Naive thymus-derived CD4-positive, alpha-beta T cell (primary cell): ENCODE measurements at regions not wholly inside any gene's neighbourhood (a gene's known extent, or its start where the extent isn't known, plus 50 kb on each side); places are given as distances from the start of the nearest gene placed in this dataset.
"Not testable (repeated sequence)": the region's sequence is repeated elsewhere in the genome, so short reads cannot be mapped to it uniquely, and the experiment has no call there.

Source experiments
- ATAC-seq: fragments of 150-1000 bp; cut with Tn5 transposase; 2 replicates; pipeline ENCODE4 v1.10.0; 2021; ENCODE audit warnings: mild to moderate bottlenecking, moderate library complexity
- CTCF ChIA-PET: fragments of 350-600 bp; sonication (Branson Sonifier 250); formaldehyde crosslinking; loops from one replicate; lab custom pipeline; 2021; ENCODE audit warnings: antibody characterized with exemption; lab: Charles Lee
- POLR2A ChIA-PET: fragments of 350-600 bp; sonication (Branson Sonifier 250); formaldehyde crosslinking; loops from one replicate; lab custom pipeline; 2021; ENCODE audit warnings: antibody characterized with exemption, inconsistent platforms; lab: Charles Lee
- DNase-seq, 9 donors: peaks; one replicate each; pipeline versions ENCODE4 v3.0.0 to v3.0.0-alpha.2; 2020 to 2022; ENCODE audit warnings: mixed read lengths in 1 of 9
- H3K27ac ChIP-seq: one replicate; pipeline ENCODE4 v1.7.0; 2013; ENCODE audit warnings: mild to moderate bottlenecking, low read depth, low read length, moderate library complexity
- H3K27me3 ChIP-seq, 2 donors: one replicate each; pipeline ENCODE4 v1.7.0; 2013; ENCODE audit warnings: low read length in 2 of 2, mild to moderate bottlenecking in 2 of 2, moderate library complexity in 2 of 2; ENCODE audit not compliant: control insufficient read depth in 2 of 2, insufficient read depth in 2 of 2
- H3K36me3 ChIP-seq, 3 experiments: 1 replicate in 2 of 3; 2 replicates in 1 of 3; pipeline ENCODE4 v1.7.0; 2013; ENCODE audit warnings: low read length in 3 of 3, mild to moderate bottlenecking in 3 of 3, moderate library complexity in 1 of 3; ENCODE audit not compliant: insufficient read depth in 3 of 3, control insufficient read depth in 2 of 3
- H3K4me1 ChIP-seq, 2 donors: one replicate each; pipeline ENCODE4 v1.7.0; 2013; ENCODE audit warnings: low read length in 2 of 2, mild to moderate bottlenecking in 2 of 2, moderate library complexity in 1 of 2; ENCODE audit not compliant: control insufficient read depth in 2 of 2, insufficient read depth in 2 of 2
- H3K4me3 ChIP-seq: 2 replicates; pipeline ENCODE4 v1.7.0; 2013; ENCODE audit warnings: mild to moderate bottlenecking, low read length
- H3K9me3 ChIP-seq, 3 experiments: 1 replicate in 2 of 3; 2 replicates in 1 of 3; pipeline ENCODE4 v1.7.0; 2013; ENCODE audit warnings: low read length in 3 of 3; ENCODE audit not compliant: control insufficient read depth in 2 of 3
- H3K27ac Mint-ChIP-seq, 9 donors: one replicate each; pipeline ENCODE4 v1.8.0; 2020 to 2022; ENCODE audit warnings: mixed read lengths in 9 of 9, mild to moderate bottlenecking in 8 of 9, moderate library complexity in 5 of 9, inconsistent platforms in 2 of 9
- H3K27me3 Mint-ChIP-seq, 5 donors: one replicate each; pipeline ENCODE4 v1.8.0; 2021 to 2022; ENCODE audit warnings: mixed read lengths in 5 of 5, mild to moderate bottlenecking in 1 of 5
- H3K36me3 Mint-ChIP-seq, 5 donors: one replicate each; pipeline ENCODE4 v1.8.0; 2020 to 2022; ENCODE audit warnings: mixed read lengths in 5 of 5, mild to moderate bottlenecking in 3 of 5, inconsistent platforms in 1 of 5
- H3K4me1 Mint-ChIP-seq, 7 donors: one replicate each; pipeline ENCODE4 v1.8.0; 2020 to 2022; ENCODE audit warnings: mixed read lengths in 7 of 7, mild to moderate bottlenecking in 3 of 7, inconsistent platforms in 1 of 7
- H3K4me3 Mint-ChIP-seq, 10 donors: one replicate each; pipeline ENCODE4 v1.8.0; 2020 to 2022; ENCODE audit warnings: mild to moderate bottlenecking in 10 of 10, mixed read lengths in 10 of 10, moderate library complexity in 6 of 10, inconsistent platforms in 2 of 10
- H3K9me3 Mint-ChIP-seq, 11 donors: one replicate each; pipeline ENCODE4 v1.8.0; 2020 to 2022; ENCODE audit warnings: mixed read lengths in 11 of 11, mild to moderate bottlenecking in 4 of 11, inconsistent platforms in 1 of 11, moderate library complexity in 1 of 11
- intact Hi-C, 2 donors: fragments of 100-400 bp; cut with micrococcal nuclease; formaldehyde crosslinking; loops; one replicate each; pipeline ENCODE4 v1.15.1; 2023

- H3K27ac Mint-ChIP-seq: peak overlapping the region in 1 of 9 donors; percentile 22
- peaks cover 0 to 9% (median 6%) of the 10 kb centered on the region in 5 donors for H3K36me3 Mint-ChIP-seq
- H3K27me3 ChIP-seq: no peaks in the 10 kb centered on the region
- no peak overlapping the region for H3K27ac ChIP-seq
- H3K4me3 ChIP-seq: no peak overlapping the region
- CTCF ChIA-PET: no interaction called here
- H3K4me1 ChIP-seq: peaks cover 0 to 23% of the 10 kb centered on the region in 2 donors
- H3K9me3 Mint-ChIP-seq: peaks cover 0 to 12% (median 2%) of the 10 kb centered on the region in 11 donors
- intact Hi-C loops: loop anchor here in 1 of 2 donors (10.0 kb wide), 1 partner anchor 219 kb away; no protein-coding TSS in a partner anchor
- DNase-seq: no peak
- POLR2A ChIA-PET: no interaction called here
- H3K4me1 Mint-ChIP-seq: peaks cover 21 to 68% (median 47%) of the 10 kb centered on the region in 7 donors
- no peaks in the 10 kb centered on the region for H3K27me3 Mint-ChIP-seq
- H3K36me3 ChIP-seq: no peaks in the 10 kb centered on the region
- H3K9me3 ChIP-seq: no peaks in the 10 kb centered on the region
- peak overlapping the region in 1 of 10 donors; percentile 56 for H3K4me3 Mint-ChIP-seq
- no peak for ATAC-seq
Observed at GRCh38 chr3:30475809-30476178, 130.6 kb upstream of the TGFBR2 start.

GRCh38 chr3:30476368-30477084 is 129.9 kb upstream of the TGFBR2 start:
- peaks cover 0 to 12% (median 2%) of the 10 kb centered on the region in 11 donors for H3K9me3 Mint-ChIP-seq
- no peaks in the 10 kb centered on the region for H3K27me3 Mint-ChIP-seq
- CTCF ChIA-PET: no interaction called here
- H3K36me3 Mint-ChIP-seq: peaks cover 0 to 14% (median 6%) of the 10 kb centered on the region in 5 donors
- intact Hi-C loops: loop anchor here in 1 of 2 donors (10.0 kb wide), 1 partner anchor 218 kb away; no protein-coding TSS in a partner anchor
- DNase-seq (no peak), ATAC-seq (no peak)
- peaks cover 23 to 61% (median 42%) of the 10 kb centered on the region in 7 donors for H3K4me1 Mint-ChIP-seq
- POLR2A ChIA-PET: no interaction called here
- Histone ChIP-seq H3K27me3 (no peaks in the 10 kb centered on the region), H3K36me3 (no peaks in the 10 kb centered on the region), H3K27ac (no peak overlapping the region), H3K9me3 (no peaks in the 10 kb centered on the region), H3K4me1 (peaks cover 0 to 17% of the 10 kb centered on the region in 2 donors), H3K4me3 (no peak overlapping the region)
- H3K4me3 Mint-ChIP-seq: no peak overlapping the region
- H3K27ac Mint-ChIP-seq: no peak overlapping the region

- POLR2A ChIA-PET: interaction anchor here (0.5 kb wide), 1 partner anchor 40 kb away, joined by 3 read pairs; no protein-coding TSS in a partner anchor
- CTCF ChIA-PET: no interaction called here
- ATAC-seq (no peak), DNase-seq (no peak)
- H3K9me3 ChIP-seq: no peaks in the 10 kb centered on the region
- Mint-ChIP-seq H3K36me3 (peaks cover 0 to 14% (median 6%) of the 10 kb centered on the region in 5 donors), H3K4me1 (peaks cover 23 to 57% (median 38%) of the 10 kb centered on the region in 7 donors), H3K27ac (peak overlapping the region in 1 of 9 donors; percentile 47), H3K9me3 (peaks cover 0 to 12% (median 2%) of the 10 kb centered on the region in 11 donors), H3K27me3 (no peaks in the 10 kb centered on the region), H3K4me3 (no peak overlapping the region)
- no peak overlapping the region for H3K4me3 ChIP-seq
- intact Hi-C loops: loop anchor here in 1 of 2 donors (10.0 kb wide), 1 partner anchor 217 kb away; no protein-coding TSS in a partner anchor
- no peaks in the 10 kb centered on the region for H3K27me3 ChIP-seq
- no peaks in the 10 kb centered on the region for H3K36me3 ChIP-seq
- peaks cover 0 to 17% of the 10 kb centered on the region in 2 donors for H3K4me1 ChIP-seq
- no peak overlapping the region for H3K27ac ChIP-seq
Observed at GRCh38 chr3:30477149-30477921, 129.1 kb upstream of the TGFBR2 start.

GRCh38 chr3:30479737-30480136 is 126.7 kb upstream of the TGFBR2 start:
- H3K36me3 ChIP-seq, POLR2A ChIA-PET, H3K27me3 ChIP-seq, H3K9me3 ChIP-seq, DNase-seq, H3K4me3 Mint-ChIP-seq, H3K27me3 Mint-ChIP-seq, ATAC-seq, H3K27ac ChIP-seq, H3K4me3 ChIP-seq, CTCF ChIA-PET: not testable (repeated sequence)
- peaks cover 14 to 44% (median 29%) of the 10 kb centered on the region in 7 donors for H3K4me1 Mint-ChIP-seq
- H3K36me3 Mint-ChIP-seq: peaks cover 3 to 15% (median 6%) of the 10 kb centered on the region in 5 donors
- H3K9me3 Mint-ChIP-seq: peaks cover 0 to 17% (median 4%) of the 10 kb centered on the region in 11 donors
- intact Hi-C loops: loop anchor here (5.0 to 10.0 kb wide), 2 partner anchors 42 to 215 kb away; no protein-coding TSS in a partner anchor
- peaks cover 0 to 13% of the 10 kb centered on the region in 2 donors for H3K4me1 ChIP-seq
- peak overlapping the region in 1 of 9 donors; percentile 16 for H3K27ac Mint-ChIP-seq

- CTCF ChIA-PET, H3K9me3 ChIP-seq, H3K4me3 Mint-ChIP-seq, H3K27me3 ChIP-seq, POLR2A ChIA-PET, H3K4me3 ChIP-seq, H3K36me3 ChIP-seq, H3K27ac ChIP-seq, DNase-seq, H3K27ac Mint-ChIP-seq, H3K27me3 Mint-ChIP-seq, ATAC-seq: not testable (repeated sequence)
- peaks cover 11 to 40% (median 25%) of the 10 kb centered on the region in 7 donors for H3K4me1 Mint-ChIP-seq
- intact Hi-C loops: loop anchor here in 1 of 2 donors (5.0 kb wide), 1 partner anchor 43 kb away; no protein-coding TSS in a partner anchor
- H3K36me3 Mint-ChIP-seq: peaks cover 3 to 15% (median 6%) of the 10 kb centered on the region in 5 donors
- peaks cover 0 to 10% of the 10 kb centered on the region in 2 donors for H3K4me1 ChIP-seq
- H3K9me3 Mint-ChIP-seq: peaks cover 0 to 17% (median 4%) of the 10 kb centered on the region in 11 donors
Observed at GRCh38 chr3:30480156-30480555, 126.2 kb upstream of the TGFBR2 start.

GRCh38 chr3:30480587-30480986 is 125.8 kb upstream of the TGFBR2 start:
- intact Hi-C loops: loop anchor here in 1 of 2 donors (5.0 kb wide), 1 partner anchor 43 kb away; no protein-coding TSS in a partner anchor

More at GRCh38 chr3:30480587-30480986, 125.8 kb upstream of the TGFBR2 start:
- Histone ChIP-seq H3K36me3 (no peaks in the 10 kb centered on the region), H3K4me3 (no peak overlapping the region), H3K9me3 (no peaks in the 10 kb centered on the region), H3K27me3 (no peaks in the 10 kb centered on the region), H3K27ac (no peak overlapping the region), H3K4me1 (peaks cover 0 to 6% of the 10 kb centered on the region in 2 donors)
- Mint-ChIP-seq H3K27ac (no peak overlapping the region), H3K36me3 (peaks cover 3 to 17% (median 6%) of the 10 kb centered on the region in 5 donors), H3K4me1 (peaks cover 9 to 36% (median 21%) of the 10 kb centered on the region in 7 donors), H3K4me3 (no peak overlapping the region), H3K27me3 (no peaks in the 10 kb centered on the region), H3K9me3 (peaks cover 0 to 20% (median 4%) of the 10 kb centered on the region in 11 donors)
- CTCF ChIA-PET: no interaction called here
- POLR2A ChIA-PET: no interaction called here
- ATAC-seq (no peak), DNase-seq (no peak)
